NCI-H524 treated with DMSO at 0.1 percent for 48 hours (cell line): ENCODE measurements at regions not wholly inside any gene's neighbourhood (a gene's known extent, or its start where the extent isn't known, plus 50 kb on each side); places are given as distances from the start of the nearest gene placed in this dataset.

Source experiments
- DNase-seq: peaks from one replicate; lab custom pipeline; 2025; lab: John Stamatoyannopoulos, UW

DNA sequence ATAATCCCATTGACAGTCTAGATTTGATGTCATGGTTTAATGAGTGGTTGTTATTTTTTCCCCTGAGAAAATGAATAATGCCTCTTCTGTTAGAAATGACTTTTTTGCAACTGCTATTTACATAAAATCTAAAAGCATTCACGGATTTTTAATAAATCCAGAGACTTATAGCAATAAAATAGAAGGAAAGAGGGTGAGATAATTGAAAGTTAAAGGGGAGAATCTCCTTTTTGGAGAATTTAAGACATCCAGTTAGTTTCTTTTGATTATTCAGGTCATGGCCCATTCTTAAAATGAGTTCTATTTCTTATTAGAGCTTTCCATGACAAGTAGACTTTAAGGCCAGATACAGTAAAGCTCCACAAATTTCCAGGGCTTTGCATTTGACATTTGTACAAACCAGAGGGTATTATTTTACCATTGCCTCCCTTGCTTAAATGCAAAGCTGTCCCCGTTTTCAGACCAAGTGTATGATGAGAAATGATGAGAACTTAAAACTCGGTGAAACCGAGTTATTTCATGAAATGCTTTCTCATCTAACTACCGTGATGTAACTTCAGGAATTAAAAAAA is 789.0 kb upstream of the SOX9 start:
- no peak for DNase-seq

DNA sequence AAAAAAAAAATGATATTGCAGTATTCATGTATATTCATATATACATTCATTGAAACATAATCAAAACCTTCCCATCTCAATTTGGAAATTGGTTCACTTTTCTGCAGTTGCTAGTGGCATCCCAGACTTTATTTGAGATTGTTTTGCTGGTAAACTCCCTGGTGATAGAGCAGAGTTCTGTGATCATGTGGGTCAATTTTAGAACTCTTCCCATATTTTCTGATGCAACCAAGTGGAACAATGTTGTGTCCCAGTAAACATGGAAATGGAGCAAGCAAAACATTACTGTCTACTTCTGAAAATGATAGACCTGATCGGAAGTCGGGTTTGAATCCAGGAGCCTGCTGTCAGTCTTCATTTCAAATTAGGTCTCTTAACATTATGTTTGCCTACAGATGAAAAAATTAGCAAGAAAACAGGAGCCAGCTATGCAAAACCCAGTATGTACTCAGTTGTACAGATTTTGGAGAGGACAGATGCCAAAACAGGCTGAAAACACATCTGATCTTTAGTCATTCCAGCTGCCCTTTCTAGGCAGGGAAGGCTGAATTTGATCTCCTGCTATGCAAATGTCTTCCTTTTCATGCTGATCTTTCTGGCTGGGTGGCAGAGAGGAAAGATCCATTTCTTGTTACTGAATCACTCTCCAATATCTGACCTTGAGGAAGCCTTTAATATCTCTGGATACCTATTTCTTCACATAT is 786.6 kb upstream of the SOX9 start:
- no peak for DNase-seq

DNA sequence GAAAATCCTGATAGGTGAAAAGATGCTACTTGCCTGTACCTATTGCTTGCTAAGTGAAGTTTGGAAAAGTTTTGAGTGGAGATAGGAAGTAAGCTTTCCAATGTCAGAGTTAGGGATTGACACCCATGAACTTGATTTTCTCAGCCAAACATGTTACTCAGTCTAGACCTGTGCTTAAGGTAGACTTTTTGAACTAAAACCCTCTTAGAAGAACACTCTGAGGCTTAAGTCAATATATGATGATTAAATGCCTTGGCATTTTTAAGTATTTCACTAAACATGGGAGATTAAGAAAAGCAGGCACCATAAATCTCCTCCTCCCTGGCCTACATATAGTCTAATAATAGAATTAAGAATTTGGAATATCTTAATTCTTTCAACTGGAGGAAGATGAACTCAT is 785.6 kb upstream of the SOX9 start:
- DNase-seq = no peak

DNA sequence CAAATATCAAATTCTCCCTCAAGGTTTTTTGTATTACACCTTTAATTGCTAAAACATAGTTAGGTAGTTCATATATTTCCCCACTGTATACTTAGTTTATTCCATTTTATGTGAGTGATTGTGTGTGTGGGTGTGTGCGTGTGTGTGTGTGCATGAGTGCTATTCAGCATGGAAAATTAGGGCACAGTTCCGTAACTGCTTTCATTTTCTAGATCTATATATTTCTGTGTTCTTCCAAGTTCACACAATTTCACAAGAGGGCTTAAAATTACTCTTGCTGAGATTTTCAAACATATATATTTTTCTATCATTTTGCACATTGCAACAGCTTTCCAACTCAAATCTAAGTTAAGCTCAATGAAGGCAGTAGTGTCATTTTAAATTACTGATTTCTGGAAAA is 782.9 kb upstream of the SOX9 start:
- no peak for DNase-seq

DNA sequence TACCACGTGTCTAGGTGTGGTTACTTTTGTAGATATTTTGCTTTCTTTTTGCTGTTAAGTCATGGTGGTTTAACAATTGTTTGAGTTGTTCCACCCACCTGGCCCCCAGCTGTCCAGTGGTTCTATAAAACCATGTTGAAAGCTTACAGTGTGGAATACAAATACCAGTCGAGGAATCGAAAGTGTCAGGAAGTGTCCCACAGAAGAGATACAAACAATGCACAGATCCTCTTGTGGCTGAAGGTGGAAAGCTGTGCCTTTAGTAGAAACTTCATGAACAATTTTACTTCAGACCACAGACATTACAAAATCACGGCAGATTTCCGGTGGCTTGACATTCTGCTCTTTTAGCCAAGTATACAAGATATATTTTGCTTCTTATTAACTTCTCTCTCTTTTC is 782.4 kb upstream of the SOX9 start:
- DNase-seq = no peak

DNA sequence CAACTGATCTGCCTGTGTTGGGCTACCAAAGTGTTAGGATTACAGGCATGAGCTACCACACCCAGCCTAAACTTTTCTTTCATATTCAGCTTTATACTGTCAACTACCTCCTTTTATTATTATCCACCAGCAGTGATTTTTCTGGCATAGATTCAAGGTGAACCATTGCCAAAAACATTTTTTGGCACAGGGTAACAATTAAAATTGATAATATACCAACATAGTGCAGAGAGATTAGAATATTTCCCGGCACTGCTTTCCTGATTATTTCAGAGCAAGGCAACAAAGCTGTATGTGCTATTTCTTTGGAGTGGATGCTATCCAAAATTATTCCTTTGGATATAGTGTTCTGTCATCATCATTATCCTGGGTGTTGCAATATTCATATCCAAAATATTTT is 781.6 kb upstream of the SOX9 start:
- DNase-seq = no peak

DNA sequence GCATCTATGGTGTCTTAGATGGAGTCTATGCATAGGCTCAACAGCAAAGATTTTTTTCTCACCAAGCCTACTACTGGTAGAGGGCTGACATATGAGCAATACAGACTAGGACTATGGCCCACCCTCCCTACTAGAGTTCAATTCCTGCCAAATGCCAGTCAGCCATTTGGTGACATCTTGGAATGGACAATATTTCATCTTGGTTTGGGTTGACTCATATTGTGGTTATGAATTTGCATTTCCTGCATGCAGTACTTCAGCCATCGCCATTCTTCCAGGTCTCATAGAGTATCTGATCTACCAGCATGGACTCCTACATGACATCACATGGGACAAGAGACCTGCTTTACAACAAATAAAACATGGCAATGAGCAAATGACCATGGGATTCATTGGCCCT is 778.1 kb upstream of the SOX9 start:
- no peak for DNase-seq

DNA sequence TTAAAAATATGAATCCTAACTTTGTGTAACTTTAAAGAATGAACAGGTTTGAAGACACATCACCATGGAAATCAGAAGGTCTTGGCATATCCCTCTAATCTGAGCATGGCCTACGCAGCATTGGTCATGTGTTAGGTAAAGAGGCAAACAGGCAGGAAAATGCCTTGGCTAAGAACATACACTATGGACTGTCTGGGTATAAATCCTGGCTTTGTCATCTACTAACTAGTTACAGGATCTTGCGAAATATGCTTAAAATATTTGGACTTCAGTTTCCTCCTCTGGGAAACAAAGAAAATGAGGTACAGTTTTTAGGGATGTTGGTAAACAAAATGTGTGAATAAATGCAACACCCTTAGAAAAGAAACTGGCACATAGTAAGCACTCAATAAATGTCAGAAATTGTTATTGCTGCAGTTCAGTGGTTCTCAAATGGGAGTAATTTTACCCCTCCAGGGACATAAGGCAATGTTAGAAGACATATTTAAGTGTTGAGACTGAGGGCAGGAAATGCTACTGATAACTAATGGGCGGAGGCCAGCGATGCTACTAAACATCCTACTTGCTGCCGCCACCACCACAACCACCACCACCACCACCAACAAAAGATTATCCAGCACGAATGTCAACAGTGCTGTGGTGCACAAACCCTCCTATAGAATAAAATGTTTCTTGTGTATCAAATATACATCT is 770.8 kb upstream of the SOX9 start:
- DNase-seq = no peak

DNA sequence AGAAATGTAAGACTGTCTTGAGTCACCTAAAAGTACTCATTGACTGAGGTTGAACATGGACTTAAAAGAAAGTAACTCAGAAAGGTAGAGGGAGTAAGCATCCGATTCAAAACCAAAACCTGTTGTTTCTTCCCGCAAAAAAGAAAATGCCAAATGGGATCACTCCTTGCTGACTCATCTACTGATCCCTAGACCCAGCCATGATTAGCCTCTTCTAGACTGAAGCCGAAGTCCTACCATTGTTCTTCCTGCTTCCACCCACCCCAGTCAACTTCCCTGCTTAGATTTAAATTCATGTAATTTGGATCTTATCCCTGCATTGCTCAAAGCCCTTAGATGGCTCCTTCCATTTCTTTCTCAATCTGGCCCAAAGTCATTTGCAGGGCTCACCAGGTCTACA is 760.5 kb upstream of the SOX9 start:
- DNase-seq = no peak

DNA sequence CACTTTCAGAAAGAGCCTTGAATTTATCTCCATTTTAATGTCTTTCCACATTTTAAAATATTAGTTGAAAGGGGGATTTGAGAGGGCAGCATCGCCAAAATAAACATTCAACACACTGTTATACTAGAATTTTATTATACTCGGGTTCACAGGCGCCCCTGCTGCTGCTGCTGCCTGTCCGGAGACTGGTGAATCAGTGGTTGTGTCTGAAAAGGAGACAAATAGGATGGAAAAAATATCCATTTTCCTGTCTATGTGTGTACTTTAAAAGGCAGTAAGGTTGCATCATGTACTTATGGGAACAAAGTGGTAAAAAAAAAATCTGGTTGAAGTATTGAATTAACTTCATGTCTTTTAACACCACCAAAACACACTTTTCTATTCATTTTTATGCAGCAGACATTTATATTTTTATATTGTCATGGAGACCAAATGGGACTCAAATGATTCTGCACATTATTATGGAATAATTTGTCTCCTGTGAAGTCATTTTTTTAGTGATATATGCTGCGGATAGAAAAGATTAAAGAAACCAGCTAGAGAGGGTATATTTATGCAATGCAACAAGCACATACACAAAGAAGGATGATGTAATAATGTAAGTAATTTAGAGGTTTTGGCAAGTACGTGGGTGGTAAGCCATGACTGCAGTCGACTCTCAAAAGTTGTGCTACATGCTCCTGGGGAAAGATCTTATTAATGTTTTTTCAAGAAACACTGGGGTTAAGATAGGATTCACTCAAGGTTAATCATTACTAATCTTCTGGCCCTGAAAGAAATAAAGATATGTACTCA is 759.0 kb upstream of the SOX9 start:
- no peak for DNase-seq

DNA sequence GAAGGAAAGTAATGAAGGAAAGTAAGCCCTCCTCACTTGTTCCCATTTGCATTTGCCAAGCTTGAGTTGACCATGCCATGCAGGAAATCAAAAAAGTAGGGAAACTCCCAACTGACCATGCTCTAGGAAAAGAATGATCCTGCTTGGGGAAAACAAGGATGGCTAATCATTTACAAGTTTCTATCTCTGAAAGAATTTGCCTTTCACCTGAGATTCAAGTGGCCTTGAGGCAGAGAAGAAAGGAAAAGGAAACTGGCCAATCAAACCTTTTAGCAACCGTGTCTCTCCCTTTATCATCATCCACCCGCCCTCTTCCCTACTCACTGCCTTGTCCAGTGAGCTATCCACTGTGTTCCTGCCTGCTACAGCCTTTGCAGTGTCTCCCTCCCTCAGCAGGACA is 757.2 kb upstream of the SOX9 start:
- no peak for DNase-seq

DNA sequence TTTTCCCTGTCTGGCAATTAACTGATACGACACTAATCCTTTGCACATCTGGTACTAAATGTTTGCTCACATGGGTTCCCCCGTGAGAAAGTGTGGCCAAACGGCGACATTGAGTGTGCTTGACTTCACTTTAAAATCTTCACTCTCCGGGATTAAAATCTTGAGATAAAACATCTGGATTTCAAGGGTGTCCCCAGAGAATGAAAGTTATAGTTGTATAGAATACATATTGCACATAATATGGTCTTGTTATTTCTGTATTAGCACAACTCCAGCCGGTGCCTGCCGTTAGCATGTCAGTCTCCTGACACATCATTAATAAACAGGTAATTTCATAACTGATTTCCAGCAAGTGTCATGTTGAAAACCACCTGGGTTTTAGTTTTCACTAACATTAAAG is 749.0 kb upstream of the SOX9 start:
- DNase-seq = peak; percentile 38

DNA sequence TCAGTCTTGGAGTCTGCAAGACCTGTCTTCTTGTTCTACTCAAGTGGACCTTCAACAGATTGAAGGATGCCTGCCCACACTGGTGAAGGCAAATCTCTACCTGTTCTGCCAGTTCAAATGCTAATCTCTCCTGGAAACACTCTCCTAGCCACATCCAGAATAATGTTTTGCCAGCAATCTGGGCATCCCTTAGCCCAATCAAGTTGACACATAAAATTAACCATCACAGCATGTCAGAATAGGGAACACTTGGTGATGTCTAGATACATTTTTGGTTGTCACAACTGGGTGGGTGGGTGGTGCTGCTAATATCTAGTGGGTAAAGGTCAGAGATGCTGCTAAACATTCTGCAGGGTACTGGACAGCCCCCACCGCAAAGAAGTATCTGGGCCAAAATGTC is 744.9 kb upstream of the SOX9 start:
- no peak for DNase-seq

DNA sequence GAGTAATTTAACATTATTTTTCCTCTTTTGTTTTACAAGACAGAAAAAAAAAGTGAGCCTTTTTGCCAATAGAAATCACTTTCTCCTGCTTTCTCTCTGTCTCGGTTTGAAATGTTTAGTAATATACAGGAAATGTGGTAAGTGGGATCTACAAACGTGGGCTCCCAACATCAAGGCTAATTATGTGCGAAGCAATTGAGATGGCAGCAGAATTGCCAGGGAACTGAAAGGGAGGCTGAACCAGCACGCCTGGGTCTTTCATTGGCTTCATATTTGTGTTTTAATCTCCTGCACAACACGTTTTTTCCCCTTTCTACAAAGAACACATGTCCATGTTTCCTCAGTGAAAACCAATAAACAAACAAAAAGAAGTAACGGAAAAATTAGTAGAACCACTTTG is 743.9 kb upstream of the SOX9 start:
- DNase-seq = no peak

DNA sequence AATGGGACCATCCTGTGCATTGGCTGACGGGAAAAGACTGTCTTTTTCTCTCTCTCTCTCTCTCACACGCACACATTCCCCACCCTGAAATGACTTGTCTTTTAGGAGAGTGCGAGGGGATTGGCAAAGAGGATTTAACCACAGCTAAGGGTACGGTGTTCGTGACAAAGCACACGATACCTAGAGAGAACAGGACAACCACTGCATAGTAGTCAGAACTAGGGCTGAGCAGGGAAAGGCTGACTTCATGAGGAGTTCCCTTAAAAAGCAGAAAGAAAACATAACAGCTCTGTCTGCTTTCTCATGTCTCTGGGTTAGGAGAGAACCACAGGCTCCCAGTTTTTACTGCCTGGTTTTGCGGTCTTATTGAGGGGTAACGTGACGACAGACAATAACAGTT is 742.8 kb upstream of the SOX9 start:
- no peak for DNase-seq

DNA sequence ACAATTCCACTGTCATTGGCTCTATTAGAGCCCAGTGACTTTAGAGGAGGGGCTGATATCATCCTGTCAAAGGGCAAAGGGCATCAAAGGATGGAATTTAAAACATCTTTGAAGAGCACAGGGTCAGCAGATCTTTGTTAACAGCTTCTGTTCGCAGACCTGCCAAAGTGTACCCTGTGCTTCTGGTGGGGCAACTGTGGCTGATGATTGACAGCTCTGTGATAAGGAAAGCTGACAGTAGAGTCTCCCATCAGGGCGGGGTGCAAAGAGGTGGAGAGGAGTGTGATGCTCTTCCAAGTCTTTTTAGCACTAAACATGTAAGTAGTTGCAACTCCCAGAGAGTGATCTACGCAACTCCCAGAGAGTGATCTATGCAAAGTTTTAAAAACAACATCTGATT is 742.1 kb upstream of the SOX9 start:
- no peak for DNase-seq

DNA sequence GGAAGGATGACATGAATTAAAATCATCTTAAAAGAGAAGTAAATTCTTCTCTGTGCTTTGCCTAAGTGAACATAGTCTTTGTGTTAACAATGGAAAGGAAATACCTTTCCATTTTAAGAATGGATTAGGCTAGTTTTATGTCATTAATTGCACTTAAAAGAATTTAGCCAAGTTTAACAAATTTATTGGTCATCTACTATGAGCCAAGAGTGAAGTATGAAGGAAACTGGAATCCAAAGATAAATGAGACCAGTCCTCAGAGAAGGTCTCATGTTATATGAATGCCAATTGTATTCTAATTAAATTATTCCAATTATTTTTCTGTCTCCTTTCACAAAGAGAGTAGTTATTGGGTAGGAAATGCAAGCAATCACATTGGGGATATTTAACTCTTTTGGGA is 741.3 kb upstream of the SOX9 start:
- DNase-seq = no peak

DNA sequence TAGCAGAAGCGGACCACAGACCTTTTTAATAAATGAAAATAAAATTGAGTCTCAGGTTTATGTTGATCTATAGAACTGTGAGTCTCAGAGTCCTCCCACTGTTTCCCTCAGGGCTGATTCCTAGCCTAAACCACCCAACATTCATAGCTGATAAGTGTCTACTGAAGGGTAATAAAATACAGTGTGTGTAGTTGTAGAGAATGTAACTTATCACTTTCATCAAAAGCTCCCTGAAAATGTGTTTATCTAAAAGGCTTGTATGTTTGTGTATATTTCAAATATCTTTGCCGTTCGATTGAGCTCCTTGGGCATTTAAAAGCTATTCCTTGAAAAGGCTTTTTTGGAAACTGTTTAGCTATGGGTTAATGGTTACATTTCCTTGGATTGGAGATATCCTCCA is 740.3 kb upstream of the SOX9 start:
- no peak for DNase-seq

DNA sequence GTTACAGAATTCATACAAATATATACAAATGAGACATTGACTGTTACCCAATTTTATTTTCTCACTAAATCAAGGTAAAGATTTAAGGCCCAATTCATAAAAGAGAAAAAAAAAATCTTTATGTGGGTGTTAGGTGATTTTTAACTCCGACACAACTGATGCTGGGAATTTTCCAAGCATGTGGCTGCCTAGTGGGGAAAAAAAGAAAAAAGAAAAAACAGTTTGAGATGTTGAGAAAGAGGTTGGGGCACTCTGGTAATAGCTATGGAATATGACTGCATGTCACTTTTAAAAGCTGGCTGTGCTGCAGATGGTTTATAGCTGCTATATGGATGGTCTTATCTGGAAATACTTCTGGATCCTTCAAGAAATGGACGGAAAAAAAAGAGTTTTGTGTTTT is 739.9 kb upstream of the SOX9 start:
- no peak for DNase-seq

DNA sequence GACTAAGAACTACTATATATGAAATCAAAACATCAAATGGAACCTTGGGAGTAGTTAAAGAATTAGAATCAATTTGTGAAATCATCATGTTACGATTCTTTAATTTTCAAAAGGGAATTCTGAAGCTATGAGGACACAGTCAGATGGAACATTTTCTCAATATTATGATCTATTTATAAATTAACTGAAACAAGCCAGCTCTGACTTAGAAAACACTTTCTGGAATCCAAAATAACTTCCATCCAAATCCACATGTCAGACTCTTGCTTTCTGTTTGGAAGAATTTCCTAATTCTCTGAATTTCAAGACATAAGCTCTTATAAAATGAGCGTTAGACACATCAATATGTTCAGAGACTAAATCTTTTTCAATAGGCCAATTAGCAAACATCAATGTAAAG is 737.7 kb upstream of the SOX9 start:
- no peak for DNase-seq

DNA sequence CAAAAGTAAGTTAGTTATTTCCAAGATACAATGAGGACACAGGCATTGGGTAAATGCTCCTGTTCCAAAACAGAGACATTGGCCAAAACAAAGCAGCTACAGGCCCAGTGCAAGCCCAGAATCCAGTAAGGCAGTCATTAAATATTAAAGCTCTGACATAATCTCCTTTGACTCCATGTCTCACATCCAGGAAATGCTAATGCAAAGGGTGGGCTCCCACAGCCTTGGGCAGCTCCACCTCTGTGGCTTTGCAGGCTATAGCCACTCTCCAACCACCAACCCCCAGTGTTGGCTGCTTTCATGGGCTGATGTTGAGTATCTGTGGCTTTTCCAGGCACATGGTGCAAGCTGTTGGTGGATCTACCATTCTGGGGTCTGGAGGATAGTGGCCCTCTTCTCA is 733.4 kb upstream of the SOX9 start:
- DNase-seq = no peak

DNA sequence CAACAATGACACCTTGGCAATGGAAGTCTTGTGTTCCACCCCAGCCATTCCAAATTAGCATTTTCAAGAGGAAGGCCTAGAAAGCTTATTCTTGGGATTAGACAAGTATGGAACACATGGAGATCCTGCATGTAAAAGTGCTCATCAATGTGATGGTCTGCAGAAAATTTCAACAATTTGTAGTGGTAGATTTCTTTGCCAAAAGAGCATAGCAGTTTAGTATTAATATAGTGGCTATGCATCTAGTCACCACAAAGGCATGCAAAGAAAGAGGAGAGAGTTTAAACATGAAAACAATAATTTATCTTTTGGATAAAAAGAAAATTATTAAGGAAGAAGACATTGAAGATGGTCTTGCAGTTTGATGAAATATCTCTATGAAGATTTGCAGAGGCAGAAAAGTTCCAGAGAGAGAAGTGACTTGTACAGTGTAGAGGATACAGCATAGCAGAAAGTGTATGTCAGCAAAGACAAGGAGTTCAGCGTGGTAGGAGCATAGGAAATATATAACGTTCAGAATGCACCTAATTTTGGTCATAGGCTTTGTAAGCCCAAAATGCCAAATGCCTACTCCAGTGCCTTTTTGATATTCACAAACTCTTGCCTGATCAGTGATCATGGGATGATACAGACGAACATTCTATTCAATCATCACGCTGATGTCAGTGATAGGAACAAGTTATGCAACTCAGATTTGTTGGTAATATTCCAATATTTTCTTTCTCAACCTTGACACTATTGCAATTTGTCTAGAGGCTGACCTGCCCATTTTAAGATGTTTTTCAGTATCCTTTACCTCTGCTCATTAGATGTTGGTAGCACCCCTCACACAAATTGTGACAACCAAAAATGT is 727.9 kb upstream of the SOX9 start:
- no peak for DNase-seq
